ENCODE measurements at regions not wholly inside any gene's neighbourhood (a gene's known extent, or its start where the extent isn't known, plus 50 kb on each side); places are given as distances from the start of the nearest gene placed in this dataset.

GRCh38 chr2:144593803-144594202 lies 73.9 kb upstream of the ZEB2 start:
- peak in 11 of 58 donors; percentile 6 to 60 (median 33) for DNase-seq

DNA sequence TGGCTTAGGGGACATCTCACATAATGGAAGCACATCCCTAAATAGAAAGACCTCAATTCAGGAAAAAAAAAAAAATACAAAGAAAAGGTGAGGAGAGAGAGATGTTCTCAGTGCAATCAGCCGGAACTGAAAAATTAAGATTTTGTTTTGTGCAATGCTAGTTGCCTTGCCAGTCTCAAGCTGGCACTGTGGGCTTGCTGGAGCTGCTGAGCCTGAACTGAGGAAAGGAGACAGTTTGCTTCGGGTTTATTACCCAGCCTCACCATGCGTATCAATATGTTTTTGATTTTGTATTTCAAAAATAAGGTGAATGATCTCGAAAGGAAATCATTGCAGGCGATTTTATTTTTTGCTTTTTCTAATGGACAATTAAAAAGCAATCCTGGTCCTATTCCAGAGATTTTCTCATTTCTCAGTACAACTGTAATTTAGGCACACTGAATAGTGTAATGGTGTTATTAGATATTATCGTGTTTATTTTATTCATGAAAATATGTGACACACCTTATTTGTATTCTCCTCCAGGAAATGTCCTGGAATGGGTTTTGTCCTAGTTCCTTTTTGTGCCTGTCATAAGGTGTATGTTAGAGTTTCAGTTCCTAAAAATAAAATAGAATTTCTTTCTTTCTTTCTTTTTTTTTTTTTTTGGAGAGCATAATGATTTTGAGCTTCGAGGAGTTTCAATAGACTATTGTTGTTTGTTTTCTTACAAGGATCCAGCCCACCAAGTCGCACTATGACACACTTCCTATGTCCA lies 72.8 kb upstream of the ZEB2 start:
- peak in 2 of 58 donors; percentile 5 to 7 for DNase-seq

DNA sequence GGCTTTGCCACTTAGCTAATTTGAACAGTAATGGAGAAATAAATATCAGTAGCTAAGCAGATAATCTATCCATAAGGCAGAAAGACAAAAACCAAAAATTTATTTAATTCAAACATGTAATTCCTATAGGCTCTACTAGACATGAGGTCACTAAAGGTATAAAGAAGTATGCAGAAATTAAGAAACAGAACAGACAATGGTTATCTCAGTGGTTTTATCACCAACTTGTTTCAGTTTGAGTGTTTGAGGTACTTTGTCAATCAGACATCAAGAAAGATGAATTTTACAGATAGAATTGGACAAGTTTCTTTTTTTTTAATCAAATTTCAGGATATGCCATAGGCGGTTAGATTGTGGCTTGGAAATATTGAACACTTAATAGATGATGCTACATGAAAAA lies 67.4 kb upstream of the ZEB2 start:
- no peak for DNase-seq

DNA sequence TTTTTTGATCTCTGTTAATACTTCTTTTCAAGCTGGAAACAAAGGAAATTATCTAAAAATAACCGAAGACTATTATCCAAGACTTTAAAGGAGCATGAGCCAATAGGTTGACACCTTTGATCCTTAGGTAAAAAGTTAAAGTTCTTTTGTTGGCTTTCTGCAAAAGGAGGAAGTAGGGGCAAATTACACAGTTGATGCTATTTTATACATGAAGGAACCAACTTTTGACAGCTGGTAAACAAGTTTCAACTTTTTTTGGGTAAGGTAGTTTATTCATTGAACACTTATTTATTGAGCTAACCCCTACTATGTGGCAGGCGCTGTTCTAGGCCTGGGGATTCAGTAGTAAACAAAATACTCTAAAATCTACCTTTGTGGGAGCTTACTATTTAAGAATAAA lies 66.6 kb upstream of the ZEB2 start:
- DNase-seq = no peak

DNA sequence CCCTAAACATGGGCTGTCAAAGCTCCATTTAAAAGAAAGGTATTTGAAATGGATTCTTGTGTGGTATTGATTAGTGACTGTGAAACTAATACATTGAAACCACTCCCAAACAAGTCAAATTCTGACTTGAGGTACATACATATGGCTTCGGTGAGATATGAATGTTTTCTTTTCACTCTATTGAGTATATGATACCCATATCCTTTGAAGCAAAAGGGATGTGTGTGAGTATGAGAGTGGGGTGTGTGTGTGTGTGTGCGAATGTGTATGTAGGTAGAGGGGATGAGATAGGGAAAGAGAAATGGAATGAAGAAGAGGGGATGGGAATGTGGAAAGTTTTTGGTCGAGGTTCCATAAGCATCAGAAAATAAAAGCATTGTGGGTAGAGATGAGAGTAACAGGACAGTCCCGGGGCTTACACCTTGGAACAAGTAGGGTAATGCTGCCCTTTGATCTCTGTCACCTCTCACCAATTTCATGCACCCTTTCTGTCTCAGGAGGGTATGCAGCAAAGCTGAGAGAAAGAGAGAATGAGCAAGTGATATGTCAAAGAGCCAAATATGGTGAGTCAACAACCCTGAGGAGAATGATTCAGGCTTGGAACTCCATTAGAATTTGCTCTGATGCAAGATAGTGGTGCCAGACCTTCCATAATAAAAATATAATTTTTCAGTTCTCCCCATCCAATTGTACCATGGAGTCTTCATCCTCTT lies 64.0 kb upstream of the ZEB2 start:
- DNase-seq = no peak

GRCh38 chr2:144583381-144583729 lies 63.4 kb upstream of the ZEB2 start:
- no peak for DNase-seq

DNA sequence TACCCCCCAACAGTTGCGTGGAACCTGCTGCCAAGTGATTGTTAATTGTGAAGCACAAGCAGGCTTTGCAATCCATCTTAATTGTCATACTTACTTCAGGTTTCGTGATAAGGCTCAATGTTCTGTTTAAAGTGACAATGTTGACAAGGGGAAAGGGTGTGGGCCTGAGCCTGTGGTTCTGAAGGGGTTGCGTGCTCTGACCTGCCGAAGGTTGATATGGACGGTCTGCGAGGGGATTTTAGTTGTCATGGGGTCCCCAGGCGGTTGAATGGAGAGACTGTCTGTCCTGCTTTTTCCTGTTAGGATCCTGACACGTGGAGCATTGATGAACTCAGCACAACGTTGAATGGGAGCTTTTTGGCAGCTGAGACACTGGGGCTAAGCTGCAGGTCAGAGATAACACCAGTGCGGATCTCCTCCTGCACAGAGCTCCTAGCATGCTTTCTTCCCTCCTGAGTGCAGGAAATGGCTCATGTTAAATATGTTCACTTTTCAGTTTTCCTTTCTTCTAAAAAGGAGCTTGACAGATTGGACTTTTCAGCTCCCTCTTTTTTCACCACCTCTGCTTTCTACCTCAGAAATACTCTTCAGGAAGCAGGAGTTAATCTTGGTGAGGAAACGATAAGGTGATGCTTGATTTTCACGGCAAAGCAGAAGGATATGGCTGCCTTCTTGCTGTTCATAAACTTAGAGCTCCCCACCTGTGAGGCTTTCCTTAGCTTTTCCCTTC lies 62.9 kb upstream of the ZEB2 start:
- DNase-seq = no peak

DNA sequence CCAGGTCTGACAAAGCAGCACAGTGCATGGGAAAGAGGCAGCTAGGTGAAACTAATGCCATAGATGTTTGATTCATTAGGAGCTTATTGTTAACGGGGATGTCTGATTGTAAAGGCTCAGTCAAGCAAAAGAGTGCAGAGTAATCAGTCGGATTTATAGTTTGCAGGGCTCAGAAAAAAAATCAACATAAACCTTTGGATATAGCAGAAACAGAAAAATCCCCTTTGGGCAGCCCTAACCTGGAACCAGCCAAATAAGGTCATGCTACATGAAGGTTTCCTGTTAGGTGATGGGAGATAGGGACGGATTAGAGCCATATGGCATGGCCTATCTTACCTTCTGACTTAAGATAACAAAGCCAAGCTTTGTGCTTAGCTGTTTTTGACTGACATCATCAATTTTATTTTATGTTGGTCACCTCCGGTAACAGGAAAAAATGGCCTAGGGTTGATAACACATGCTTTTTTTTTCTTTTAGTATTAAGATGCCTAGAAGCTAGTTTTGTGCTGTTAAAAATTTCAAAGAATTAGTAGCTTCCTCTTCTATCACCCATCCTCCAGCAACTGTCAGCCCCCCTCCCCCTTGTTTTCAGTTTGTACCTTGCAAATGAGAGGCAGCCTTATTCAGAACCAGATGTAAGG lies 60.7 kb upstream of the ZEB2 start:
- DNase-seq = no peak

- no peak for DNase-seq
Observed at GRCh38 chr2:144579556-144579955, 59.6 kb upstream of the ZEB2 start.

DNA sequence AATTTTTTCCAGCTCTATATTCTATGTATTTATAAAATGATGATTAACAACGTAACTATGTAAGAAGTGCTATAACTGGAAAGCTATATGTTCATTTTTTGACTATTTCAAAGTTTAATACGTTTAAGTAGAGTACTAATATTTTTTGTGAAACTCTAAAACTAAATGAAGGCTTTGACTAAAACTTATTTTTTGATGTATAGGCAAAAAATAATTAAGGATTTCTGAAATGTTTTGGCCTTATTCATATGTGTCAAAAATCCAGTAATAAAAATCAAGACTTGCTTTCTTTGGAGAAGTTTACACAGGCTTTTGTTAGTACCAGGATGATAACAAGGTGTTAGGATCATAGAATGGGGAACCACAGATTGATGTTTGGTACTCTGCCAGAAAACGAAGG lies 58.2 kb upstream of the ZEB2 start:
- no peak for DNase-seq

DNA sequence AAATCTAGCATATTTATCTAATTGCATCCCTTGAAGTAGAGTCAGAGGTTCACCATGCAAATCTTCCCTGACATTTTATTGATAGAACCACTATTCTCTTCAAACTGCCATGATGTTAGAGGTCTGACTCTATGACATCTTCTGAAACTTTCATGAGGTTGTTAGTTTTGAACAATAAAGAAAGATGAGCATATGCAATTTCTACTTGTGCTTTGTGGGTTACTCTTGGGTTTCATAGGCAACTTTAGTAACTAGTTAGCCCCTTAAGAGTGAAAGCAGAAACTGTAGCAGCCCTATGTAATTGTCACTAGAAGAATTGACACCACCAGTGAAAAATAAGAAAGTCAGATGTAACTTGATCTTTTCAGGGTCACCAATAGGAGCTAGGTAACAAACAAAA lies 53.1 kb upstream of the ZEB2 start:
- no peak for DNase-seq

GRCh38 chr2:144571770-144572169 lies 51.9 kb upstream of the ZEB2 start:
- DNase-seq = no peak

GRCh38 chr2:144570566-144570965 lies 50.6 kb upstream of the ZEB2 start:
- no peak for DNase-seq

Measured in anterior cingulate cortex (tissue), 58 donors.